Hepatic stellate cell (primary cell): ENCODE measurements at regions not wholly inside any gene's neighbourhood (a gene's known extent, or its start where the extent isn't known, plus 50 kb on each side); places are given as distances from the start of the nearest gene placed in this dataset.

Experiments used
- DNase-seq: peaks from one replicate; pipeline ENCODE4 v3.0.0; 2011; ENCODE audit warnings: low spot score

DNA sequence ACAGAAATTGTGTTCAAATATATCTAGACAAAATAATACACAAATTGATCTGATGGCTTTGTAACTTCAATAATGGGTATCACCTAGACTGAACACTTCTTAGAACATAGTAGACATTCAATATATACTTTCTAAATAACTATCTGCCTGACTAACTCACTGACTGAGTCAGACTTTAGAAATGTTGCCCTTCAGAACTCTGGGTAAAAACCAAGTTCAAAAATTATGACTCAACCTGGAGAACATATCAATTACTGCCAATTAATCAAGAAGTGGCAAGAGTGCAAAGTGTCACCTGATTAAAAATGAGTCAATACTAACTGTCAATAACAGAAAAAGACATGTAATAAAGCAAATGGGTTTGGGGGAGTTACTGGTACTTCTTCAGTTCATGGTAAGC is 144.6 kb upstream of the TMCO5A start:
- peak; percentile 14 for DNase-seq

DNA sequence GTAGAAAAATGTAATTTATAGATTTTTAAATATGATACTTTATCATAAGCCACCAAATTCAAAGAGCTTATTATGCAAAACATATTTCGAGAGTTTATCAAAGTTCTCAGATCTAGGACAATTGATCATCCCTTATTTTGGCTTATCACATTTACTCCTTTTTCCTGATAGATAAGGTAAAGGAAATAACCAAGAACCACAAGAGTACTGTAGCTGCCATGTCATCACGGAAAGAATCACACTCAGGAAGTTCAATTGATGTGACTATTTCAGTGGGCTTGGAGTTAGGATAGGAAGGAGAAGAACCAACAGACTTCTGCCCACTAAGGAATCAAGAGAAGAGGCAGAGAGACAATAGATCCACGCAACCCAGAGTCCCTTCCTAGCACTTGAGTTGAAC is 142.7 kb upstream of the TMCO5A start:
- no peak for DNase-seq

DNA sequence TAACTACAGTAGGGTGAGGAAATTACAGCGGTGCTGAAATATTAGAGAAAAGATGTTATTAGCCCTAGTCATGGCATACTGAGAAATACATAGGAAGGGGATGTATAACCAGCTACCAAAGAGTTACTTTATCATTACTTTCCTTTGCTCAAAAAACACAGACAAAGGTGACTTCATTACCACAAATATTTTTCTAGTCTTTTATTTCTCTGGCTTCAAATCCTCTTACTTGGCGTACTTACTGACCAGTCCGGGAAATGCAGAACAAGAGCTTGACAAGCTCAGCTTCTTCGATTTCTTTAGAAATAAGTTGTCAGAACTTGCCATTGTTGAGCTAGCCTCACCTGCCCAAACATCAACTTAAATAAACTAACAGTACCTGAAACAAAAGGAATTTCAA is 142.1 kb upstream of the TMCO5A start:
- DNase-seq, result no peak

DNA sequence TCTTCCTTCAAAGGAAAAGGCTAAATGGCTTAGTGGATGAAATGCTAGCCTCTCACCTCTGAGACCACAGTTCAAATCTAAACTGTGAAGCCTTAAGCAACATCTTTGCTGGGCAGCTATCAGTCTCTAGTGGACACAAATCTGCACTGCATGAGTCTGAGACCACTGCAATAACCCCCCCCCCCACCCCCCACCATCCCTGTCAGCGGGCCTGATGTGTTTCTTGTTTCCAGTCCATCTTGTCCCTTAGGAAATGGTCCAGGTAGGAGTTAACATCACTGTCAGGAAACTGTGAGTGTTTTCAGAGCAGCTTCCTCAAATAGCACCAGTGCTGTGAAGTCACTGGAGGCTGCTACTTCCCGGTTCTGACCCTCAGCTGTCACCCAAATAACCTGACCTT is 140.6 kb upstream of the TMCO5A start:
- DNase-seq, result peak; percentile 5

DNA sequence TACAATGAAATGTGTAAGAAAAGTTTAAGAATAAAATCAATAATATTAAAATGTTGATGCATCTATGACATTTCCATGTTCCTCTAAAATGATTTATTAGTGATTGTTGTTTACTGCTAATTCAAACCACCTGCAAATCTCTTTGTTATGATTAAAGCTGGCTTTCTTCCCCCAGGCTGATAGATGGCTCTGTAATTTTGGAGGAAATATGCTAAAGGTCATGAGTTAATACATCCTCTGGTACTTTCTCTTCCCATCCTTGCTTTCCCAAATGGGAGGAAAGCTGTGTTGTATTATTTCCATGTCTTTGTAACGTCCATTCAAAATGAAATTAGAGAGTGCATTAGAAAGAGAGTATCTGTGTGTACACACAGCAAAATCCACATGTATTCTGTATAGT is 139.5 kb upstream of the TMCO5A start:
- no peak for DNase-seq

DNA sequence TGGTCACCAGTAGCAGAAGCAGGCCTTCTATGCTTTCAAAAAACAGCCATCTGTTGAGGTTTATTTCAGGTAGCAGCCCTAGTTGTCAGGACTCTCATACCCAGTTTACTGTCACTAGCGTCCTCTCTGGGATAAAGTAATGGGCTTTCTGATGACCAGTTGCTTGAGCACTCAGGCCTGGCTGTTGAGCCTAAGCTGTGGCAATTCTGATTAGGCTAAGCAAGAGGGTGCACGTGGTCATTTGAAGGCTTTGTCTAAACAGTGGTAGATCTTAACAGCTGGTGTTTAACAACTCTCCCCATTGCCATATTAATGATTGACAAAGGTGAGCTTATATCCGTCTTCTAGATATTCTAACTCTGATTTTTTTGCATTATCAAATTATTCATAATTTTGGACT is 132.9 kb upstream of the TMCO5A start:
- DNase-seq, result no peak

DNA sequence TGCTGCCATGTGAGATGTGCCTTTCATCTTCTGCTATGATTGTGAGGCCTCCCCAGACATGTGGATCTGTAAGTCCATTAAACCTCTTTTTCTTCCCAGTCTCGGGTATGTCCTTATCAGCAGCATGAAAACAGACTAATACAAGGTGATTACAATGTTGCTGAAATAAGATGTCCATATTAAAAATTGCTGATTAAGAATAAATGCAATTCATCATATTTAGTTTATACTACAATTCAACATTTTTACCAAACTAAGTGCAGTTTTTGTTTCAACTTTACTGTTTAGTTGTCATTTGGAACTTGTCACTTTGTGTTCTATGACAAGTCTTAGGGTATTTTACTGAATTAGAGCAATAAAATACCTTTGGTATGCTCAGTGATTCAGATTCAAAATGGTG is 127.6 kb upstream of the TMCO5A start:
- DNase-seq, result no peak

DNA sequence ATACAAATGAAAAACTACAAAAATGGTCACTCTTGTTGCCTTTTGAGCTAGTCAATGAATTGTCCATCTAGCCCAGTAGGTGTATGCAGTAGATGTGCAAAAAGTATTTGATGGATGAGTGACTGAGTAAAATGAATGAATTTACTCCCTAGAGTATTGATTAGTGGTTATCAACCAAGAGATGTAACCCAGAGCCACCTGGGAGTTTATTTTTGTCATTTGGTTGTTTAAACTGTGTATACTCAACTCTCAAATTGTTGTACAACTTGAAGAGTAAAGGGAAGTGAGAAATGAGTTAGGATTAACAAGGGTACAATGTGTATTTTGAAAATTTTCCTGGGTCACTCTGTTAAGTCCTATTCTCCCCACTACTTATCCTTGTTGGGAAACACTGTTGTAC is 124.1 kb upstream of the TMCO5A start:
- DNase-seq, result no peak

DNA sequence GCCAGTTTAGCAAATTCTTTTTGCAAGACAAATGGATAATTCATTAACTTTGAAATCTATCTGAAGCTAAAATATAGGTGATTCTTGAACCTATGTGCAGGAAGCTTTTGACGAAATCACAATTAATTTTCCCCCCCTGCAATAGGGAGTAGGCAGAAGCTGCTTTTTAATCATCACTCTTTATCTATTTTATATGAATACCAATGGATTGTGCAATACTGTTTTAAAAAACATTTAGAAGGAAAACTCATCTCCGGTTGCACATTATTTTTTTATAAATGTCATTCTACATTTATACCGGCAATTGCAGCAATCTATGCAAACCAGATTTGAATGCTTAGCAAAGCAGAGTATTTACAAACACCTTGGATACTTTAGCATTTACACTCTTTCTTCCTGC is 121.1 kb upstream of the TMCO5A start:
- no peak for DNase-seq

DNA sequence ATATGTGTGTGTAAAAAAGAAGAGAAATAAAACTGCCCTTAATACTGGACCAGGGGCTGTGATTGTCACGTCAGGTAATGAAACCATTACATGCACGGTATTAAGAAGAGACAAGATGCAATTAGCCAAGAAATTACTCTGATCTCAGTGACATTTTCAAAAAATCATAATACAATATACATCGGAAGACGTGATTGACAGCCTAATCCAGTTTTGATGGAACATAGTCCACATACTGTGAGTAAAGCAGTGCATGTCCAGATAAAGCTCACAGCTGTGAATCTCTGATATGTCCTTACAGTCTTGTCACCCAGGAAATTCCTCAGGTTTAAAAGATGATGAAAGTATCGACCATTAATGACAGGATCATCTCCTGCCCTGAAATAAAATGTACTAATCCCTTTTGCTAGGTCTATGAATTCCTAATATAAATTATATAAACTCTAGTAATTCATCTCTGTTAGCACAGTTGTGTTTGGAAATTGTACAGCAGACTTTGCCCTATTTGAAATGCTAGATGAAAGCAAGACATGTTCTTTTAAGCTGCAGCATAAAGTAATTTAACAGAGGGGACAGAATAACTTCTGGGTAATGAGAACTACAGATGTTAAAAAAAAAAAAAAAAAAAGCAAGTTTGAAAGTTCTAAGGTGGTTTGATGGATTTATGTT is 119.5 kb upstream of the TMCO5A start:
- DNase-seq, result no peak

DNA sequence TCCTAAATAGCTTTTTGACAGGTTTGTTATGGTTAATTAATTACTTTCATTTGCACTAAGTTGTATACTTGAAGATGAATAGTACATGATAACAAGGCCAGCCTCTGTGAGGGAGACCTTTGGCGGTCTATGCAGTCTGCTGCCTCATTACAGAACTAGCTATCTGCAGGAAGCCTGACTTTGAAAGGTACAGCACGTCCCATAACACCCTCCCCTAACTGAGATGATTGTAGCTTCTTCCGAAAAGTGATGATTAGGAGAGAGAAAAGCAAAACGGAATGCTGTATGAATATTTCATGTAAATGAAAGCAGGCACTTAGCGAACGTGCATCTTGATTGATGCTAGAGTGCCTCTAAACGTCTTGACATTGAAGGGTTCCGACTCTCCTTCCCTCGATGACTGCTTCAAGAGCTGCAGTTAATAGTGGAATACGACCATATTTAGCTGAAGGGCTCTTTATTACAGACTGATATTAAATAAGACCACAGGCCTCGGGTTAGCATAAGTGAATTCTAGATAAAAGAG is 116.2 kb upstream of the TMCO5A start:
- DNase-seq, result no peak

DNA sequence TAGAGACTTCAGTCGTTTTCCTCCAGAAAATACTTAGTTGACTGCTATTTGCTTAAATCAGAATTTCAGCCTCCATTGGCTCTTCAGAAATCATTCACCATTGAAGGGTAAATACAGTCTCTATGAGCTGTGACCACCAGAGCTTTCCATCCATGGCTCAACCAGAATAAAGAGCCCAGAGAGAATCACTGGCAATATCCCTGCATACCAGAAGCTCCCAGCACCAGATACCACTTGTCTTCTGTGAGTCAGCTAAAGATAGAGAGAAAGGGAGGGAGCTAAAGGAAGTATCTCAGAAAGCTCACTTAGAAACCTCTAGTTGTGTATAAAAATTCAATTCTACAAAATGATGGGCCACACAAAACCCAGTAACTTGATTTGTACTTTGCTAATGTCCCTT is 115.2 kb upstream of the TMCO5A start:
- DNase-seq, result peak; percentile 26

DNA sequence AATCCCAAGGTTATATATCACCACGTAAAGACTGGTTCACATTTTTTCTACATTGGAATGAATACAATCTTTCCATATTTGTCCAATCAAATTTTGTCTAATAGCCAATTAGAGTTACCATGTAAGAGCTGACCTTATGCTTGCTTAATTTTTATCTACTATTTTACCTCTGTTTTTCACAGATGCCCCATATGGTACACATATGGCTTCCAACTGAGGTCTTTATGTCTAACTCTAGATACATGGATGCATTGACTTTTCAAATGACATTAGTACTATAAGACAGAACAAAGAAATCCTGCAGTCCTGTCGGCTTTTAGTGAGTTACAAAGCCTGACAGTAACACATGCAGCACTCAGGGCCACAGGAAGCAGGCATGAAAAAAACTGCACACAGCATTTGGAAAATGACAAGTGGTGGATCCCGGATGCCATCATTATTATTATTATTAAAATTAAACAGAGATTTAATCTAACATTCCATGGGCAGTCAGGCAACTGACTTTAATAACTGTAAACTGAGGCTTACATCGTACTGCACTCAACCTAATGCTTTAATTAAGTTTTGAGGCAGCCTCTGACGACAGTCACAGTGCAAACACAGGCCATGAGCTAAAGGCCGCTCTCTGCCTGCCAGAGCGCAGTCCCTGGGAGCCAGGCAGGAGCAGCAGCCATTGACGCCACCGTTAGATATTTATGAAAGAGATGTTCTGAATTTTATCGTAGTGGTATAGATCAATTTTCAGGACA is 113.9 kb upstream of the TMCO5A start:
- DNase-seq, result no peak

DNA sequence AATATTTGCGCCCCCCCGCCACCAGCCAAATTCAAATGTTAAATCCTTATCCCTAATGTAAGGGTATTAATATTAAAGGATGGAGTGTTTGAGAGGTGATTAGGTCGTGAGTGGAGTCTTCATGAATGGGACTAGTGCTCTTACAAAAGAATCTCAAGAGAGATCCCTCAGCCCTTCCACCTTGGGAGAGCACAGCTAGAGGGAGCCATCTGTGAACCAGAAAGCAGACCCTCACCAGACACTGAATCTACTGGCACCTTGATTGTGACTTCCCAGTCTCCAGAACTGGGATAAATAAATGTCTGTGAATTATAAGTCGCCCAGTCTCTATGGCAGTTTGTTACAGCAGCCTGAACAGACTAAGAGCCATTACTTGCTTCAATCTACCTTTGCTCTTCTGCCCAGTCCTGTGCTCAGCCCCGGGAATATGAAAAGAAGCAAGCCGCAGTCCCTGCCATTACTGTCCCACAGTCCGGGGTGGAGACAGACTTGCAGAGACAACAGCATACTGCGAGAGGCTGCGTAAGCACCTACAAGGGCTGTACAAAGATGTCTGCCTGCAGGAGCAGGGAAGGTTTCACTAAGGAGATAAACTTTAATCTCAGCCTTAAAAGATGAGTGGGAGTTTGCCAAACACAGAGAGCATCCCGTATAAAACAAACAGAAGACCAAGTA is 110.7 kb upstream of the TMCO5A start:
- no peak for DNase-seq

DNA sequence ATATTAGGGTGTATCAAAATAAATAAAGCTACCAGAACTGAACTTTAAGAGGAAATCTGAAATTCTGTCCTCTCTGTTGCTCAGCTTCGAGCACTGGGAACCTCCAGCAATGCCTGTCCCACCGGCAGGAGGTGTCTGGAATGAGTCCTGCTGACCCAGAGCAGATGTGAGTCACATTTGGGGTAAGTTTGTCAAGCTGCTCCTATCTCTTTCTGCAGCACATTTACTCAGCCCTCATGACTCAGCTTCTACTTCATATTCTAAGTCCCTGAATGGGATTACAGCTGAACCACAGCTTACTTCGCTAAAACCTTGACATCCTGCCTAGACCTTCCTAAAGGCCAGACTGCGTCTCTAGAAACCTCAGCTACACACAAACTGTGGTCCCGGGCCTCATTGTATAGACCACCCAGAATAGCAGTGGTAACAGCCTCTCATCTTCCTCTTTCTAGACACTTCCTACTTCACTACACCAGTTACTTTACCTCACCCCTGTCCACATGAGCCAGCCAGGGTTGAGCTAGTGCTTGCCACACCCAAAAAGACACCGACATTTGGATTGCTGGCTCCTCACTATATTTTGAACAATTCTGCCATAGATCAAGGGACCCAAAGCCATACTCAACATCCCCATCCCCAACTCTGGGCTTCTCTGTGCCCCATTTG is 109.6 kb upstream of the TMCO5A start:
- peak; percentile 78 for DNase-seq

DNA sequence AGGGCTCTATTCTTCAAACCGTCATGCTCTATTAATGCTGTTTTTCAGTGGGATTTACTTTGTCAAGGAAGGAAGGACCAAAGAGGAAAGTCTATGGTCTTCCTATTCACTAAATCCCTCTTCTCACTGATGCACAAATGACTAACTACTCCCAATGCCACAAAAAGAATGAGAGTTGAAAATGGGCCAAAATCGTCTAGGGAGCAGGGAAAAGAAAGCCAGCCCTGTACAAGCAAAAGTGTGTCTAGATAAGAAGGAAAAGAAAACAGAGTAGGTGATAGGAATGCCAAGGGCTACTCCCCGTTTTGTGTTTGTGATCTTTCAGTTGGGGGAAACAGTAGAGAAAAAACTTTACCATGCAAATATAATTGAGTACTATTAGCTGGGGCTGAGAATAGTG is 97.2 kb upstream of the TMCO5A start:
- no peak for DNase-seq

DNA sequence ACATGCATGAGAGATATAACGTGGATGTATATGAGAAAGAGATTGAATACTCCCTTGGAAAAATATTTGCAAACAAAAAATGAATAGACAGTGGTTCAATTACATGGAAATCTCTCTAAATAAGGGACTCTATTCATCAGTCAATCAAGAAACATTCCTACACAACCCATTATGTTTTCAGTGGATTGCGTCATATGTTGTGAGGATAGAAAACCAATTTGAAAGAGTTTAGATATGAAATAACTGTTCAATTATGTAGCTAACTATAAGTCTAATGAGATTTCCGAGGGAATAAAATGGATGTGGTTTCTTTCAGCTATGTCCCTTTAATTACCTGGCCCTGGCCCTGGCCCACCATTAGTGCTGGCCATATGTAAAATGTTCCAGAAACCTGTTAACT is 86.7 kb upstream of the TMCO5A start:
- DNase-seq, result no peak

DNA sequence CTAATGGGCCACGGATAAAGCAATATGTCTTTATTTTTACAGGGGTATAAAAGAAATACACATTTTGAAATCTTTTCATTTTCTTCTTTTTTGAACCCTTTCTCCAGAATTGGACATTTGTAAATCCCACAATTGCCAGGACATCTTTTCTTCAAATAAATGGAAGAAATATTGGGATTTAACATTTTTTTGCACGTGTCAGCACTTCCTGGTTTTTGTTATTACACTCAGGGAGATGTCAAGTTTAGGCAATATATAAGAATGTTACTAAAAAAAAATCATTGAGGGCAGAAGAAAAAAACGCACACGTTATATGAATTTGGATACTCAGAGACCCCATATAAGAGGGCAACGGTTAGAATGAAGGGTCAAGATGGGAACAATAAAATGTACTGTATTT is 78.3 kb upstream of the TMCO5A start:
- DNase-seq, result no peak

DNA sequence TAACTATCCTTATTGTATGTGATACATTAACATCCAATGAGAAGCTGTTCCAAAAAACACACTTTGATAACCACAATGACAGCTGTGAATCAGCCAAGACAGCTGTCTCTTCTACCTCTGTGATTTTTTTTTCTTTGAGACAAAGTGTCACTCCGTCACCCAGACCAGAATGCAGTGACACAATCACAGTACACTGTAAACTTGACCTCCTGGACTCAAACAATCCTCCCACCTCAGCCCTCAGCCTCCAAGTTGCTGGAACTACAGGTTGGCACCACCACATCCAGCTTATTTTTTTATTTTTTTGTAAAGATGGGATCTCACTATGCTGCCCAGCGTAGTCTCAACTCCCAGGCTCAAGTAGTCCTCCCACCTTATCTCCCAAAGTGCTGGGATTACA is 73.5 kb upstream of the TMCO5A start:
- no peak for DNase-seq

DNA sequence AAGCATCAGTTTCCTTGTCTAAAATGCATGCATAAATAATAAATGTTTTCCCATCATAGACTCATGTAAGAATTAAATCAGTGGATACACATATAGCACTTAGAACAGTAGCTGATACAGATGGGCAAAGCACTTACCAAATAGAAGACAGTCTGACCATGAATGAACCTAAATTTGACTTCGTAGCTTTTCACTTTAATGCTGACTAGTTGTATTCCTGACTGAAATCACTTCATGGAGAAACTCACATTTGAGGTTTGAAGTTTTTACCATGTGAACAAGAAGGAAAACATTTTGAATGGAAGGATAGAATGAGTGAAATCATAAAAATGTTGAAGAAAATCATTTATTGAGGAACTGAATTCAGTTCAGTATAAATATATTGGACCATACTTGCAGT is 68.8 kb upstream of the TMCO5A start:
- DNase-seq, result no peak

DNA sequence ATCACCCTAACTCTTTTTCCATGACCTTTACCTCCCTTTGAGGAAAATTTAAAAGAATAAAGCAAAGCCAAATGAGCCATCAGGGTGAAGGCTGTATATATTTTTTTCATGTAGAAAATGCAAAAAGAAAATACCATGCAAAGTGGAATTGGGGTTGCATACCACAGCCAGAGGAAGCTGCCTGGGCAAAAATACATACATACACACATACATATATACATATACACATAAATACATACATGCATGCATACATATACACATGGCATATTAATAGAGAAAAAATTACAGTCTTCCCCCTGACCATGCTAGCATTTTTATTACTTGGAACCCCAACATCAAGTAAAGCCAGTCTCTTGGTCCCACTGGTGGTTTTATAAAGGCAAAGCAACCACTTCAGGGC is 63.7 kb upstream of the TMCO5A start:
- no peak for DNase-seq

DNA sequence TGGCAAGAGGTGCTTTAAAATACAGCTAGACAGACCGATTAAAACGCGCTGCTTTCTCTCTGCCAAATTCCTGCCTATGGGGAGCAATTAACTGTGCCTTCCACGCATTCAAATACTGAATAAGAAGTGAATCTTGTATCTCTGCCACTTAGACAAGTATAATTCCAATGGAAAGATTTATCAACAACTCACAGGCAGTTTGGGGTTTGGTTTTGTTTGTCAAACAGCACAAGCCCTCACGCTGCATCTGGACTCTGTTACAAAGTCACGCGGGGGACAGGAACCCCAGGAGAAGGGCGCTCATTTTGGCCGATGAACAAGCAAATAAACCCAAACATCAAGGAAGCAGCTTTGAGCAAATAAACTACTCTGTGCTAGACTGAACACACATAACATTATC is 61.8 kb upstream of the TMCO5A start:
- DNase-seq, result no peak

DNA sequence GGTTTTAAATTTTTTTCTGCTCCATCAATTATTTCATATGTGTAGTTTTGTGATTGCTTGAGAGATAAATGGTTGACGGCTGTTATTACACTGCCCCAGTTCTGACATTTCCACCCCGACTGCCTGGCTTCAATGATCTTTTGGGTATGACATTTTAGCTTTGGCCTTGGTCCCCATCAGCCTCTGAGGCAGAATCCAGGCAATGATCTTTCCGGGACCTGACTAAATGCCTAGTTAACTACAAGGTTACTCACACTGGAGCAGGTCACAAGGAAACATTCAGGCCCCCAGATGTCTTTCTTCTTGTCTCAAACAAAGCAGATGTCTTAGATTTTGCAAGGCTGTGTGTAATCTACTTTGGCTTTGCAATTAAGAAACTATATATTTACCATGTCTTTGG is 61.1 kb upstream of the TMCO5A start:
- no peak for DNase-seq
